ENCODE measurements at regions not wholly inside any gene's neighbourhood (a gene's known extent, or its start where the extent isn't known, plus 50 kb on each side); places are given as distances from the start of the nearest gene placed in this dataset.

GRCh38 chr15:98075441-98075840 lies 114.9 kb downstream of the ARRDC4 start:
- no peaks in the 10 kb centered on the region for H3K36me3 ChIP-seq (ENCODE audit: control insufficient read depth in 1 of 2, insufficient read depth in 2 of 2, low read length in 2 of 2)
- DNase-seq (ENCODE audit: low read depth, low spot score) (no peak), ATAC-seq (no peak)
- no peaks in the 10 kb centered on the region for H3K79me2 ChIP-seq (ENCODE audit: insufficient read depth, low read length)
- H3K4me3 ChIP-seq (replicated peaks in 1 of 2; ENCODE audit: low read depth in 1 of 2, low read length in 2 of 2): no peak overlapping the region
- no peak overlapping the region for H2AFZ ChIP-seq (ENCODE audit: low read depth, low read length, poor library complexity, severe bottlenecking)
- H3K9me3 ChIP-seq (ENCODE audit: control insufficient read depth in 1 of 2, insufficient read depth in 1 of 2, low read depth in 1 of 2, low read length in 2 of 2): no peaks in the 10 kb centered on the region
- H3K9me2 ChIP-seq (ENCODE audit: insufficient read depth): no peaks in the 10 kb centered on the region
- ChIA-PET RAD21 (ENCODE audit: low non-redundant PET in 1 of 2, low total read pairs in 2 of 2, uncharacterized antibody in 2 of 2, unreplicated experiment in 2 of 2) (no interaction called here), CTCF (no interaction called here), POLR2A (no interaction called here)
- no peak overlapping the region for H3K27ac ChIP-seq (ENCODE audit: low read depth, low read length)
- intact Hi-C loops (cut with micrococcal nuclease): no loop called here
- no peaks in the 10 kb centered on the region for H4K20me1 ChIP-seq (ENCODE audit: insufficient read depth)
- no peak overlapping the region for H3K4me2 ChIP-seq (ENCODE audit: low read length)
- H3K4me1 ChIP-seq (ENCODE audit: control insufficient read depth in 1 of 2, insufficient read depth in 2 of 2, low read length in 2 of 2): peaks cover 0 to 7% of the 10 kb centered on the region in 2 experiments; a peak in 1 of 4 replicates
- no TSS peak for BruUV-seq (replicated peaks)
- H3K9ac ChIP-seq (ENCODE audit: low read length): no peak overlapping the region
- TF ChIP-seq, protein P1, sequence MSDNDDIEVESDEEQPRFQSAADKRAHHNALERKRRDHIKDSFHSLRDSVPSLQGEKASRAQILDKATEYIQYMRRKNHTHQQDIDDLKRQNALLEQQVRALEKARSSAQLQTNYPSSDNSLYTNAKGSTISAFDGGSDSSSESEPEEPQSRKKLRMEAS (IDR thresholded peaks at IDR 0.05): no peak
- no peak for TF ChIP-seq ZFX (IDR thresholded peaks at IDR 0.05)
- no peak for TF ChIP-seq JUND (IDR thresholded peaks at IDR 0.05)
- no peak for TF ChIP-seq SRF (IDR thresholded peaks at IDR 0.05; ENCODE audit: low read depth)
- no peak for TF ChIP-seq CBX3 (IDR thresholded peaks at IDR 0.05; ENCODE audit: low read depth)
- TF ChIP-seq EGR1 (IDR thresholded peaks at IDR 0.05; ENCODE audit: low read depth): no peak
- TF ChIP-seq RAD21 (IDR thresholded peaks at IDR 0.05; ENCODE audit: low read depth): no peak
- TF ChIP-seq, protein P2, sequence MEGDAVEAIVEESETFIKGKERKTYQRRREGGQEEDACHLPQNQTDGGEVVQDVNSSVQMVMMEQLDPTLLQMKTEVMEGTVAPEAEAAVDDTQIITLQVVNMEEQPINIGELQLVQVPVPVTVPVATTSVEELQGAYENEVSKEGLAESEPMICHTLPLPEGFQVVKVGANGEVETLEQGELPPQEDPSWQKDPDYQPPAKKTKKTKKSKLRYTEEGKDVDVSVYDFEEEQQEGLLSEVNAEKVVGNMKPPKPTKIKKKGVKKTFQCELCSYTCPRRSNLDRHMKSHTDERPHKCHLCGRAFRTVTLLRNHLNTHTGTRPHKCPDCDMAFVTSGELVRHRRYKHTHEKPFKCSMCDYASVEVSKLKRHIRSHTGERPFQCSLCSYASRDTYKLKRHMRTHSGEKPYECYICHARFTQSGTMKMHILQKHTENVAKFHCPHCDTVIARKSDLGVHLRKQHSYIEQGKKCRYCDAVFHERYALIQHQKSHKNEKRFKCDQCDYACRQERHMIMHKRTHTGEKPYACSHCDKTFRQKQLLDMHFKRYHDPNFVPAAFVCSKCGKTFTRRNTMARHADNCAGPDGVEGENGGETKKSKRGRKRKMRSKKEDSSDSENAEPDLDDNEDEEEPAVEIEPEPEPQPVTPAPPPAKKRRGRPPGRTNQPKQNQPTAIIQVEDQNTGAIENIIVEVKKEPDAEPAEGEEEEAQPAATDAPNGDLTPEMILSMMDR (IDR thresholded peaks at IDR 0.05 in 2 of 3, conservative IDR thresholded peaks at IDR 0.05 in 1 of 3; ENCODE audit: borderline replicate concordance in 1 of 3, insufficient read depth in 1 of 3, low read depth in 2 of 3, low read length in 2 of 3): no peak
- TF ChIP-seq ELF1 (IDR thresholded peaks at IDR 0.05; ENCODE audit: borderline replicate concordance, low read depth): no peak
- no peak for TF ChIP-seq EZH2phosphoT487 (IDR thresholded peaks at IDR 0.05; ENCODE audit: borderline replicate concordance)
- TF ChIP-seq SP1 (IDR thresholded peaks at IDR 0.05; ENCODE audit: low read depth): no peak
- no peak for TF ChIP-seq CEBPB (IDR thresholded peaks at IDR 0.05; ENCODE audit: low read depth)
- TF ChIP-seq POLR2A (IDR thresholded peaks at IDR 0.05; ENCODE audit: borderline replicate concordance, extremely low read depth, insufficient read depth, insufficient read length): no peak
- TF ChIP-seq FOSL1 (IDR thresholded peaks at IDR 0.05; ENCODE audit: low read depth): no peak
- TF ChIP-seq SIN3A (IDR thresholded peaks at IDR 0.05; ENCODE audit: low read depth): no peak
- TF ChIP-seq TCF7L2 (IDR thresholded peaks at IDR 0.05; ENCODE audit: borderline replicate concordance, extremely low read depth, insufficient read depth, insufficient read length): no peak
- TF ChIP-seq, protein P3, sequence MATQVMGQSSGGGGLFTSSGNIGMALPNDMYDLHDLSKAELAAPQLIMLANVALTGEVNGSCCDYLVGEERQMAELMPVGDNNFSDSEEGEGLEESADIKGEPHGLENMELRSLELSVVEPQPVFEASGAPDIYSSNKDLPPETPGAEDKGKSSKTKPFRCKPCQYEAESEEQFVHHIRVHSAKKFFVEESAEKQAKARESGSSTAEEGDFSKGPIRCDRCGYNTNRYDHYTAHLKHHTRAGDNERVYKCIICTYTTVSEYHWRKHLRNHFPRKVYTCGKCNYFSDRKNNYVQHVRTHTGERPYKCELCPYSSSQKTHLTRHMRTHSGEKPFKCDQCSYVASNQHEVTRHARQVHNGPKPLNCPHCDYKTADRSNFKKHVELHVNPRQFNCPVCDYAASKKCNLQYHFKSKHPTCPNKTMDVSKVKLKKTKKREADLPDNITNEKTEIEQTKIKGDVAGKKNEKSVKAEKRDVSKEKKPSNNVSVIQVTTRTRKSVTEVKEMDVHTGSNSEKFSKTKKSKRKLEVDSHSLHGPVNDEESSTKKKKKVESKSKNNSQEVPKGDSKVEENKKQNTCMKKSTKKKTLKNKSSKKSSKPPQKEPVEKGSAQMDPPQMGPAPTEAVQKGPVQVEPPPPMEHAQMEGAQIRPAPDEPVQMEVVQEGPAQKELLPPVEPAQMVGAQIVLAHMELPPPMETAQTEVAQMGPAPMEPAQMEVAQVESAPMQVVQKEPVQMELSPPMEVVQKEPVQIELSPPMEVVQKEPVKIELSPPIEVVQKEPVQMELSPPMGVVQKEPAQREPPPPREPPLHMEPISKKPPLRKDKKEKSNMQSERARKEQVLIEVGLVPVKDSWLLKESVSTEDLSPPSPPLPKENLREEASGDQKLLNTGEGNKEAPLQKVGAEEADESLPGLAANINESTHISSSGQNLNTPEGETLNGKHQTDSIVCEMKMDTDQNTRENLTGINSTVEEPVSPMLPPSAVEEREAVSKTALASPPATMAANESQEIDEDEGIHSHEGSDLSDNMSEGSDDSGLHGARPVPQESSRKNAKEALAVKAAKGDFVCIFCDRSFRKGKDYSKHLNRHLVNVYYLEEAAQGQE (IDR thresholded peaks at IDR 0.05; ENCODE audit: low read depth): no peak
- TF ChIP-seq POLR2AphosphoS5 (IDR thresholded peaks at IDR 0.05; ENCODE audit: low read depth, low read length): no peak
- no peak for TF ChIP-seq ZNF274 (IDR thresholded peaks at IDR 0.05; ENCODE audit: low read depth, low read length)
- H3K27me3 ChIP-seq (ENCODE audit: insufficient read depth, low read length): 0 out of 2 replicates have a peak, but pooled peaks cover 5% of the 10 kb centered on the region
